Endothelial cell of umbilical vein (primary cell): ENCODE measurements at regions not wholly inside any gene's neighbourhood (a gene's known extent, or its start where the extent isn't known, plus 50 kb on each side); places are given as distances from the start of the nearest gene placed in this dataset.

Experiments
- BruUV-seq: library from RNA; stranded (reverse); fragments of 400-500 nt; replicated peaks from 2 replicates; lab custom pipeline; 2021; lab: Mats Ljungman, UMichigan
- CTCF ChIA-PET: fragments of 300-600, 350-600 bp; sonication (Branson Sonifier 250); formaldehyde crosslinking; loops from one replicate; lab custom pipeline; 2021; ENCODE audit warnings: antibody characterized with exemption, inconsistent platforms; lab: Charles Lee
- POLR2A ChIA-PET: fragments of 300-600, 350-600 bp; sonication (Branson Sonifier 250); formaldehyde crosslinking; loops from one replicate; lab custom pipeline; 2021; ENCODE audit warnings: antibody characterized with exemption, inconsistent platforms; lab: Charles Lee
- DNase-seq: peaks from one replicate; pipeline ENCODE4 v3.0.0-alpha.2; 2011; ENCODE audit warnings: low read depth, low spot score
- FAIRE-seq: peaks from 2 replicates; lab custom pipeline; 2011; peaks lifted over from hg19 to GRCh38; lab: Jason Lieb, UNC
- H2AFZ ChIP-seq: 2 replicates; pipeline ENCODE4 v1.6.0; 2012; ENCODE audit warnings: low read depth, low read length, control low read depth, inconsistent platforms
- H3K27ac ChIP-seq: 2 replicates; pipeline ENCODE4 v1.5.1; 2011; ENCODE audit warnings: low read depth, mild to moderate bottlenecking, control low read depth, low read length, moderate library complexity; ENCODE audit not compliant: insufficient read depth
- H3K27me3 ChIP-seq, 2 experiments: 2 replicates each; pipeline versions ENCODE4 v1.6.0 to v1.6.1; 2011; ENCODE audit warnings: low read length in 2 of 2, mixed read lengths in 1 of 2; ENCODE audit not compliant: control insufficient read depth in 2 of 2, insufficient read depth in 2 of 2
- H3K36me3 ChIP-seq, 2 experiments: 2 replicates in 1 of 2; 3 replicates in 1 of 2; pipeline ENCODE4 v1.5.1; 2011; ENCODE audit warnings: low read length in 2 of 2, mild to moderate bottlenecking in 1 of 2, moderate library complexity in 1 of 2; ENCODE audit not compliant: control insufficient read depth in 2 of 2, insufficient read depth in 2 of 2; ENCODE audit errors: extremely low read depth in 1 of 2
- H3K4me1 ChIP-seq: 3 replicates; pipeline ENCODE4 v1.5.1; 2011; ENCODE audit warnings: mild to moderate bottlenecking, low read length; ENCODE audit not compliant: control insufficient read depth, insufficient read depth; ENCODE audit errors: extremely low read depth
- H3K4me2 ChIP-seq: 2 replicates; pipeline ENCODE4 v1.6.1; 2011; ENCODE audit warnings: low read length, control low read depth, mixed read lengths; ENCODE audit not compliant: insufficient read depth
- H3K4me3 ChIP-seq, 3 experiments: fragments of 200-600 bp in 1 of 3; sonication (generic), shearing (Covaris generic) in 1 of 3; replicated peaks in 1 of 3; 2 replicates each; pipeline ENCODE4 v1.5.1; 2011 to 2016; ENCODE audit warnings: control low read depth in 3 of 3, low read length in 3 of 3, mild to moderate bottlenecking in 2 of 3, inconsistent platforms in 1 of 3, low read depth in 1 of 3, moderate library complexity in 1 of 3; ENCODE audit not compliant: insufficient read depth in 1 of 3
- H3K79me2 ChIP-seq: 2 replicates; pipeline ENCODE4 v1.6.0; 2012; ENCODE audit warnings: low read length, inconsistent platforms; ENCODE audit not compliant: control insufficient read depth, insufficient read depth
- H3K9ac ChIP-seq: replicated peaks from 2 replicates; pipeline ENCODE3; 2011; ENCODE audit warnings: low read length, control low read depth; ENCODE audit not compliant: insufficient read depth; ENCODE audit errors: extremely low read depth
- H3K9me1 ChIP-seq: replicated peaks from 3 replicates; pipeline ENCODE4 v1.6.0; 2011; ENCODE audit warnings: mild to moderate bottlenecking, low read length; ENCODE audit not compliant: control insufficient read depth, insufficient read depth; ENCODE audit errors: extremely low read depth
- H3K9me3 ChIP-seq: replicated peaks from 2 replicates; pipeline ENCODE4 v1.5.1; 2012; ENCODE audit warnings: low read length, inconsistent platforms; ENCODE audit not compliant: control insufficient read depth, insufficient read depth
- H4K20me1 ChIP-seq: replicated peaks from 2 replicates; pipeline ENCODE3; 2011; ENCODE audit warnings: mild to moderate bottlenecking, low read length; ENCODE audit not compliant: control insufficient read depth, insufficient read depth; ENCODE audit errors: extremely low read depth
- CTCF ChIP-seq, 2 donors: IDR thresholded peaks; 1 replicate in 1 of 2; 2 replicates in 1 of 2; pipeline ENCODE4 v1.5.1; 2011; ENCODE audit warnings: low read length in 2 of 2, mild to moderate bottlenecking in 2 of 2, moderate library complexity in 2 of 2, control low read depth in 1 of 2, inconsistent platforms in 1 of 2, low read depth in 1 of 2; ENCODE audit not compliant: insufficient read depth in 1 of 2; ENCODE audit errors: extremely low read depth in 1 of 2
- EZH2 ChIP-seq: IDR thresholded peaks from 2 replicates; pipeline ENCODE4 v1.6.1; 2012; ENCODE audit warnings: borderline replicate concordance, low read depth, mild to moderate bottlenecking, moderate library complexity, low read length, inconsistent platforms; ENCODE audit not compliant: severe bottlenecking
- FOS ChIP-seq: IDR thresholded peaks from 2 replicates; pipeline ENCODE4 v1.6.1; 2011; ENCODE audit warnings: mild to moderate bottlenecking, low read length, moderate library complexity, borderline replicate concordance; ENCODE audit not compliant: insufficient read depth
- GATA2 ChIP-seq: IDR thresholded peaks from 2 replicates; pipeline ENCODE4 v1.7.0; 2011; ENCODE audit warnings: low read depth, mild to moderate bottlenecking, moderate library complexity, mixed read lengths, low read length; ENCODE audit not compliant: insufficient read length, insufficient read depth
- JUN ChIP-seq: IDR thresholded peaks from 2 replicates; pipeline ENCODE4 v1.6.1; 2011; ENCODE audit warnings: borderline replicate concordance, low read depth; ENCODE audit not compliant: insufficient read length, insufficient read depth
- MAX ChIP-seq: IDR thresholded peaks from 2 replicates; pipeline ENCODE4 v1.6.1; 2011; ENCODE audit not compliant: insufficient read depth, insufficient read length
- MYC ChIP-seq: IDR thresholded peaks from one replicate; pipeline ENCODE4 v1.6.1; 2011; ENCODE audit warnings: mild to moderate bottlenecking, low read depth, low read length
- POLR2A ChIP-seq: IDR thresholded peaks from 2 replicates; pipeline ENCODE4 v1.6.1; 2012; ENCODE audit warnings: low read depth, mild to moderate bottlenecking, control low read depth, low read length
- POLR2AphosphoS5 ChIP-seq: IDR thresholded peaks from 2 replicates; pipeline ENCODE4 v1.6.1; 2012; ENCODE audit warnings: low read depth, mild to moderate bottlenecking, control low read depth, low read length, moderate library complexity; ENCODE audit not compliant: insufficient read depth
- dilution Hi-C: fragments of 300-500 bp; cut with MboI; formaldehyde crosslinking; loops from one replicate; pipeline ENCODE4 v1.15.0; 2019; ENCODE audit warnings: low sequenced_read_pairs; ENCODE audit not compliant: extremely low pct_ligation_motif_present
- intact Hi-C: fragments of 100-400 bp; cut with micrococcal nuclease; formaldehyde crosslinking; loops from one replicate; pipeline ENCODE4 v1.10.0; 2022

GRCh38 chr2:147392180-147392579 is 452.6 kb upstream of the ACVR2A start:
- Histone ChIP-seq H3K9me3 (peaks cover 3% of the 10 kb centered on the region), H3K9ac (no peak overlapping the region), H3K27me3 (no peaks in the 10 kb centered on the region), H3K79me2 (no peaks in the 10 kb centered on the region), H3K27ac (no peak overlapping the region), H3K4me1 (no peaks in the 10 kb centered on the region), H3K36me3 (no peaks in the 10 kb centered on the region), H3K4me2 (no peak overlapping the region), H3K4me3 (no peak overlapping the region), H4K20me1 (no peaks in the 10 kb centered on the region), H3K9me1 (no peaks in the 10 kb centered on the region), H2AFZ (no peak overlapping the region)
- dilution Hi-C loops: no loop called here
- TF ChIP-seq GATA2: no peak
- no peak for TF ChIP-seq EZH2
- TF ChIP-seq JUN: no peak
- no peak for TF ChIP-seq MYC
- TF ChIP-seq FOS: no peak
- no peak for TF ChIP-seq POLR2A
- TF ChIP-seq MAX: no peak
- no peak for TF ChIP-seq POLR2AphosphoS5
- TF ChIP-seq CTCF (IDR thresholded peaks at IDR 0.05; ENCODE audit: extremely low read depth in 1 of 2, insufficient read depth in 1 of 2, low read depth in 1 of 2, low read length in 2 of 2): no peak
- FAIRE-seq: no peak
- ChIA-PET CTCF (no interaction called here), POLR2A (no interaction called here)
- no peak for DNase-seq
- BruUV-seq: no TSS peak
- intact Hi-C loops: no loop called here
